ENCODE measurements at regions not wholly inside any gene's neighbourhood (a gene's known extent, or its start where the extent isn't known, plus 50 kb on each side); places are given as distances from the start of the nearest gene placed in this dataset.
"Not testable (repeated sequence)": the region's sequence is repeated elsewhere in the genome, so short reads cannot be mapped to it uniquely, and the experiment has no call there.

DNA sequence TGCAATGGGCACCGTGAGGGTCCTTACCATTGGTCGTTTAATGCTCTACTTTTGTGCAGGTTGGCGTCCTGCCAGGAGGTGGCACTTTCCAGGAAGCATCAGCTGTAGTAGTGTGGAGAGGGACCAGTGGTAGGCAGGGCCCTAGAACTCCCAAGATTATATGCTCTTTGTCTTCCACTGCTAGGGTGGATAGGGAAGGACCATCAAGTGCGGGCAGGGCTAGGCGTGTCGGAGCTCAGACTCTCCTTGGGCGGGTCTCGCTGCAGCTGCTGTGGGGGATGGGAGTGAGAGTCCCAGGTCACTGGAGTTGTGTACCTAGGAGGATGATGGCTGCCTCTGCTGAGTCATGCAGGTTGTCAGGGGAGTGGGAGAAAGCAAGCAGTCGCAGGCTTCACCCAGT lies 134.7 kb downstream of the KLF8 start:
- Histone ChIP-seq H3K27me3 (ENCODE audit: control insufficient read depth, insufficient read depth, low read length, poor library complexity, severe bottlenecking) (no peaks in the 10 kb centered on the region), H3K4me1 (ENCODE audit: control insufficient read depth, insufficient read depth, low read length) (no peaks in the 10 kb centered on the region), H3K4me3 (ENCODE audit: low read length) (no peak overlapping the region), H3K9me3 (ENCODE audit: control insufficient read depth, low read length) (no peaks in the 10 kb centered on the region), H3K9ac (ENCODE audit: extremely low read depth, low read length, poor library complexity, severe bottlenecking) (no peak overlapping the region), H3K27ac (ENCODE audit: low read depth, low read length) (no peak overlapping the region), H3K36me3 (ENCODE audit: control insufficient read depth, insufficient read depth, low read length) (no peaks in the 10 kb centered on the region)
- no peaks in the 10 kb centered on the region for H3K4me1 Mint-ChIP-seq
- no peaks in the 10 kb centered on the region for H3K36me3 Mint-ChIP-seq (ENCODE audit: low read depth)
- H3K27me3 Mint-ChIP-seq (ENCODE audit: insufficient read depth) = no peaks in the 10 kb centered on the region
- DNase-seq = peak; percentile 53
- no peak overlapping the region for H3K27ac Mint-ChIP-seq
- TF ChIP-seq, protein P1, sequence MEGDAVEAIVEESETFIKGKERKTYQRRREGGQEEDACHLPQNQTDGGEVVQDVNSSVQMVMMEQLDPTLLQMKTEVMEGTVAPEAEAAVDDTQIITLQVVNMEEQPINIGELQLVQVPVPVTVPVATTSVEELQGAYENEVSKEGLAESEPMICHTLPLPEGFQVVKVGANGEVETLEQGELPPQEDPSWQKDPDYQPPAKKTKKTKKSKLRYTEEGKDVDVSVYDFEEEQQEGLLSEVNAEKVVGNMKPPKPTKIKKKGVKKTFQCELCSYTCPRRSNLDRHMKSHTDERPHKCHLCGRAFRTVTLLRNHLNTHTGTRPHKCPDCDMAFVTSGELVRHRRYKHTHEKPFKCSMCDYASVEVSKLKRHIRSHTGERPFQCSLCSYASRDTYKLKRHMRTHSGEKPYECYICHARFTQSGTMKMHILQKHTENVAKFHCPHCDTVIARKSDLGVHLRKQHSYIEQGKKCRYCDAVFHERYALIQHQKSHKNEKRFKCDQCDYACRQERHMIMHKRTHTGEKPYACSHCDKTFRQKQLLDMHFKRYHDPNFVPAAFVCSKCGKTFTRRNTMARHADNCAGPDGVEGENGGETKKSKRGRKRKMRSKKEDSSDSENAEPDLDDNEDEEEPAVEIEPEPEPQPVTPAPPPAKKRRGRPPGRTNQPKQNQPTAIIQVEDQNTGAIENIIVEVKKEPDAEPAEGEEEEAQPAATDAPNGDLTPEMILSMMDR (conservative IDR thresholded peaks at IDR 0.05) = peak; percentile 42
- peaks cover 73% of the 10 kb centered on the region for H3K9me3 Mint-ChIP-seq
- no peak overlapping the region for H3K4me3 Mint-ChIP-seq
- 83 to 92% methylated on average over 1 to 8 of the region's 9 CpGs for WGBS, 2 experiments (ENCODE audit: insufficient coverage in 1 of 2, insufficient read length in 1 of 2)

DNA sequence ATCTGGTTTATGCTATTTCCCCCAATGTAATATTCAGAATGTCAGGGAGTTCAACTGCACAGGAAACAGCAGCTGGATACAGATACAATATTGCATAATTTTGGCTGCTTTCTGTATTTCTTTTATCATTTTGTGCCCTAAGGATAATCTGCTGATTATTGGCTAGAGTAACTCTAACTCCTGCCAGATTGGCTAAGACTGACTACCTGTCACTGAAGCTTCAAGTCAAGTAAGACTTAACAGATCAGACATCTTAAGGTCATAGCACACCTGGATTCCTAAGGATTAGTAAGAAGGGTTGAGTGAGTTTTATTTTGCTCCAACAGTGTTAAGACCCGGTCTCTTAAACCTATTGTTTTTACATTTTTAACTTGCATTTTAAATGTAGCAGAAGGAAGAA lies 136.8 kb downstream of the KLF8 start:
- Histone ChIP-seq H3K36me3 (ENCODE audit: control insufficient read depth, insufficient read depth, low read length) (no peaks in the 10 kb centered on the region), H3K4me1 (ENCODE audit: control insufficient read depth, insufficient read depth, low read length) (no peaks in the 10 kb centered on the region), H3K9me3 (ENCODE audit: control insufficient read depth, low read length) (no peaks in the 10 kb centered on the region), H3K27me3 (ENCODE audit: control insufficient read depth, insufficient read depth, low read length, poor library complexity, severe bottlenecking) (no peaks in the 10 kb centered on the region), H3K27ac (ENCODE audit: low read depth, low read length) (no peak overlapping the region), H3K9ac (ENCODE audit: extremely low read depth, low read length, poor library complexity, severe bottlenecking) (no peak overlapping the region), H3K4me3 (ENCODE audit: low read length) (no peak overlapping the region)
- Mint-ChIP-seq H3K4me1 (no peaks in the 10 kb centered on the region), H3K27me3 (ENCODE audit: insufficient read depth) (no peaks in the 10 kb centered on the region), H3K4me3 (no peak overlapping the region), H3K27ac (no peak overlapping the region), H3K9me3 (peaks cover 66% of the 10 kb centered on the region), H3K36me3 (ENCODE audit: low read depth) (no peaks in the 10 kb centered on the region)
- no CpG with 5 or more reads among the region's 1 CpG for WGBS, 2 experiments (ENCODE audit: insufficient coverage in 1 of 2, insufficient read length in 1 of 2)
- TF ChIP-seq, protein P1 (conservative IDR thresholded peaks at IDR 0.05) = no peak
- DNase-seq = no peak

DNA sequence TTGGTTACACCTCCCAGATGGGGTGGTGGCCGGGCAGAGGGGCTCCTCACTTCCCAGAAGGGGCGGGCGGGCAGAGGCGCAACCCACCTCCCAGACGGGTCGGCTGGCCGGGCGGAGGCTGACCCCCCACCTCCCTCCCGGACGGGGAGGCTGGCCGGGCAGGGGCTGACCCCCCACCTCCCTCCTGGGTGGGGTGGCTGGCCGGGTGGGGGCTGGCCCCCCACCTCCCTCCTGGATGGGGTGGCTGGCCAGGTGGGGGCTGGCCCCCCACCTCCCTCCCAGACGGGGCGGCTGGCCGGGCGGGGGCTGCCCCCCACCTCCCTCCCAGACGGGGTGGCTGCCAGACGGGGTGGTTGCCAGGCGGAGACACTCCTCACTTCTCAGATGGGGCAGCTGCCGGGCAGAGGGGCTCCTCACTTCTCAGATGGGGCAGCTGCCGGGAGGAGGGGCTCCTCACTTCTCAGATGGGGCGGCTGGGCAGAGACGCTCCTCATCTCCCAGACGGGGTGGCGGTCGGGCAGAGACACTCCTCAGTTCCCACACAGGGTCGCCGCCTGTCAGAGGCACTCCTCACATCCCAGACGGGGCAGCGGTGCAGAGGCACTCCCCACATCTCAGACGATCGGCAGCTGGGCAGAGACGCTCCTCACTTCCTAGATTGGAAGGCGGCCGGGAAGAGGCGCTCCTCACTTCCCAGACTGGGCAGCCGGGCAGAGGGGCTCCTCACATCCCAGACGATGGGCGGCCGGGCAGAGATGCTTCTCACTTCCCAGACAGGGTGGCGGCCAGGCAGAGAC lies 148.0 kb downstream of the KLF8 start:
- H3K27ac Mint-ChIP-seq; H3K36me3 ChIP-seq (ENCODE audit: control insufficient read depth, insufficient read depth, low read length); H3K4me3 Mint-ChIP-seq; DNase-seq; H3K9ac ChIP-seq (ENCODE audit: extremely low read depth, low read length, poor library complexity, severe bottlenecking); H3K27me3 ChIP-seq (ENCODE audit: control insufficient read depth, insufficient read depth, low read length, poor library complexity, severe bottlenecking); H3K4me3 ChIP-seq (ENCODE audit: low read length); H3K36me3 Mint-ChIP-seq (ENCODE audit: low read depth); H3K9me3 ChIP-seq (ENCODE audit: control insufficient read depth, low read length); H3K27ac ChIP-seq (ENCODE audit: low read depth, low read length); H3K4me1 ChIP-seq (ENCODE audit: control insufficient read depth, insufficient read depth, low read length); H3K27me3 Mint-ChIP-seq (ENCODE audit: insufficient read depth); H3K4me1 Mint-ChIP-seq: not testable (repeated sequence)
- 94% methylated on average over 22 of the region's 41 CpGs; no CpG with 5 or more reads in 1 of the 2 experiments for WGBS, 2 experiments (ENCODE audit: insufficient coverage in 1 of 2, insufficient read length in 1 of 2)
- H3K9me3 Mint-ChIP-seq = peaks cover 43% of the 10 kb centered on the region
